Astrocyte of the spinal cord (primary cell): ENCODE measurements at regions not wholly inside any gene's neighbourhood (a gene's known extent, or its start where the extent isn't known, plus 50 kb on each side); places are given as distances from the start of the nearest gene placed in this dataset.
"Not testable (repeated sequence)": the region's sequence is repeated elsewhere in the genome, so short reads cannot be mapped to it uniquely, and the experiment has no call there.

Experiments
- DNase-seq: peaks from one replicate; pipeline ENCODE4 v3.0.0; 2011; ENCODE audit warnings: low read depth, low spot score
- H3K4me3 ChIP-seq: 2 replicates; pipeline ENCODE4 v1.5.1; 2011; ENCODE audit warnings: low read depth, mild to moderate bottlenecking, low read length, moderate library complexity
- in situ Hi-C: cut with HindIII; loops from 2 replicates; pipeline ENCODE4 v1.10.0; 2017; ENCODE audit warnings: low sequenced_read_pairs
- TF ChIP-seq, protein P1 (sequence below): IDR thresholded peaks from 2 replicates; pipeline ENCODE4 v1.5.1; 2012; ENCODE audit warnings: low read depth, mild to moderate bottlenecking, low read length, inconsistent platforms

DNA sequence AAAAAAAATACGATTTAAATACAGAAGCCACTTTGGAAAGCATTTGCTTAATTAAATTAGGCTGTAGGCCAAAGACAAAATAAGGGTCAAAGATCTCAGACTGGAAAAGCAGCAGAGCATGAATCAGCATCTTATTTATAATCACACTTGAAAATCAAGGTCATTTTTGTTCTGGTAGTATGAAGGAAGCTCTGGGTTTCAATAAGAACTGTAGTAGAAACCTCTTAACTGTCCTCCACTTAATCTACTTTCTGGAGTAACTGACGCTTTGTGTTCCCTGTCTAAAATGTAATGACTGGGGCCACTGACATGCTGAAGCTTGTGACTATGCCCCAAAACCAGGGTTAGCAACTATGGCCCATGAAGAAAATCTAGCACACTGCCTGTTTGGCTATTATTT is 450.7 kb upstream of the ZP4 start:
- no peak overlapping the region for H3K4me3 ChIP-seq
- in situ Hi-C loops = no loop called here
- DNase-seq = no peak
- TF ChIP-seq, protein P1, sequence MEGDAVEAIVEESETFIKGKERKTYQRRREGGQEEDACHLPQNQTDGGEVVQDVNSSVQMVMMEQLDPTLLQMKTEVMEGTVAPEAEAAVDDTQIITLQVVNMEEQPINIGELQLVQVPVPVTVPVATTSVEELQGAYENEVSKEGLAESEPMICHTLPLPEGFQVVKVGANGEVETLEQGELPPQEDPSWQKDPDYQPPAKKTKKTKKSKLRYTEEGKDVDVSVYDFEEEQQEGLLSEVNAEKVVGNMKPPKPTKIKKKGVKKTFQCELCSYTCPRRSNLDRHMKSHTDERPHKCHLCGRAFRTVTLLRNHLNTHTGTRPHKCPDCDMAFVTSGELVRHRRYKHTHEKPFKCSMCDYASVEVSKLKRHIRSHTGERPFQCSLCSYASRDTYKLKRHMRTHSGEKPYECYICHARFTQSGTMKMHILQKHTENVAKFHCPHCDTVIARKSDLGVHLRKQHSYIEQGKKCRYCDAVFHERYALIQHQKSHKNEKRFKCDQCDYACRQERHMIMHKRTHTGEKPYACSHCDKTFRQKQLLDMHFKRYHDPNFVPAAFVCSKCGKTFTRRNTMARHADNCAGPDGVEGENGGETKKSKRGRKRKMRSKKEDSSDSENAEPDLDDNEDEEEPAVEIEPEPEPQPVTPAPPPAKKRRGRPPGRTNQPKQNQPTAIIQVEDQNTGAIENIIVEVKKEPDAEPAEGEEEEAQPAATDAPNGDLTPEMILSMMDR = no peak

DNA sequence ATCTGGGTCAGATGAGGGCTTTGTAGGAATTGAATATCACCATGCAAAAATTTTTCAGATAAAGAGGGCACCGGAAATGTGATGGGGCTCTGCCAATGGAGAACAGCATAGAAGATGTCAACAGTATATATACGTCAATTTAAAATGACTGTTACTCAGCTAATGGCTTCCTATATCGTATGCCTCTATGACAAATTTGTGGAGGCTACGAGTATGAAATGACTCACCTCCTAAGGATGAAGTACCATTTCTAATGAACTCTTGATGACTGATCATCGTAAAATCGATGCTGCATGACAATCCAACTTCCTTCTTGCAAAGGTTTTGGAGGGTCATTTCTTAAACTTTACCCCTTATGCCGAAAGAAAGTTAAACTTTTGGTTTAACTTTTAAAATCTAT is 450.3 kb upstream of the ZP4 start:
- H3K4me3 ChIP-seq = no peak overlapping the region
- no peak for DNase-seq
- TF ChIP-seq, protein P1 = no peak
- in situ Hi-C loops = no loop called here

DNA sequence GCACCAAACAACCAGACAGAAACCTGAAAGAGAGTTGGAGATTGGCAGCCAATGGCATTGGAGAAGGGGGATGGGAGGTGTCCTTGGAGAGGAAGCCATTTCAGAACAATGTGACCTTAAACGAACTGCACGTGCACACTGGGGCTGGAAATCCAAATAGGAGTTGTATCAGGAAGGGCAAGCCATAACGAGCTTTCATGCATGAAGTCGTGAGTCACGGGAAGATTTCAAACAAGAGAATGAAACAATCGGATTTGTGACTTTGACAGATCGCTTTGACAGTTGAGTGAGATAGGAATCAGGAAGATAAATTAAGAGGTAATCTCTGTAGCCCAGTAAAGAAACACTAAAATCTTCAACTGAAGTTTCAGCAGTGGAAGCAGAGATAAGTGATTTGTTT is 445.8 kb upstream of the ZP4 start:
- no peak overlapping the region for H3K4me3 ChIP-seq
- DNase-seq = no peak
- TF ChIP-seq, protein P1 = no peak
- in situ Hi-C loops = no loop called here

DNA sequence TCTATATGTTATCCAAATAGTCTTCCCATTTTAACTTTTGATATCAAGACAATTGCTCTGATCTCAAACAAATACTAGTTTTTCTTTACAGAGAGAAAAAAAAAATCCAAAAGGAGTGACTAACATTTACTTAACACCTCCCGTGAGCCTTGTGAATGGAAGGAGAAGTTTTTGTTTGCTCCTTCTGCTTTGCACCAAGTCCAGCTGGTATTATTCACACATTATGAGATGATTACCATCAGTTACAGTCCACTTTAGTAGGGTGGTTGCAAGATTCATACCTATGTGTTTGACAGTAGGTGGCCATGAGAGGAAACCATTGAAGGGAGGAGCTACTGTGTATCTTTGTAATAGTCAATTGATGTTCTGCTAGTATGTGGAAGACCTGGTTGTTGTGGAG is 443.4 kb upstream of the ZP4 start:
- DNase-seq = no peak
- TF ChIP-seq, protein P1 = no peak
- in situ Hi-C loops = no loop called here
- H3K4me3 ChIP-seq = no peak overlapping the region

DNA sequence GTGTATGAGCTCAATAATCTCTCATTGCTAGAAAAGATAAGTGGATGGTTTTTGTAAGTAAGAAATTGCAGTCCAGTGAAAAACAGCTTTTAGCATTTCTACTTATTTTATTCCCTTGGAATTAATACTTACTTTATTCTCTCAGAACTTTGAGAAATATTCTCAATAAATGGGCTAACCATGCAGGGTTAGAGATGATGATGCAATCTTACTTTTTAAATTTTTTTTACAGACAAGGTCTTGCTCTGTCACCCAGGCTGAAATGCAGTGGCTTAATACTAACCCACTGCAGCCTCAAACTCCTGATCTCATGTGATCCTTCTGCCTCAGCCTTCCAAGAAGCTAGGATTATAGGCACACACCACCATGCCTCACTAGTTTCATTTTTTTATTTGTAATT is 440.8 kb upstream of the ZP4 start:
- DNase-seq = no peak
- H3K4me3 ChIP-seq = no peak overlapping the region
- in situ Hi-C loops = no loop called here
- TF ChIP-seq, protein P1 = no peak

DNA sequence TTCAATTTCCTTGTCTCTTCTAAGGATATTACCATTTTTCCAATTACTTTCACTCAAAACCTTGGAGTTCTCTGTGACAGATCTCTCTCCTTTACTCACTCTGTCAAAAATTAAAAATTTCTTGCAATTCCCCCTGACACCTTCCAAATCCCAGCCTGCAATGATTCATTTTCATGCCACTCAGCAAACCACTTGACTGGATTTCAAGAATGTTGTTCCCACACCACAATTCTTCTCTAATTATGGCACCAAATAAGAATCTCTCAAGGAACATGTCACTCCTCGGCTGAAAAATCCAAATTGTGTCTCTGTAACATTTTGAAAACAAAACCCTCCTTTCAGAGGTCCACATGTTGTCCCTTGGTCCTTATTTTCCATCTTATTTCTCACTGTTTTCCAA is 438.9 kb upstream of the ZP4 start:
- DNase-seq = no peak
- TF ChIP-seq, protein P1 = no peak
- no peak overlapping the region for H3K4me3 ChIP-seq
- in situ Hi-C loops = no loop called here

DNA sequence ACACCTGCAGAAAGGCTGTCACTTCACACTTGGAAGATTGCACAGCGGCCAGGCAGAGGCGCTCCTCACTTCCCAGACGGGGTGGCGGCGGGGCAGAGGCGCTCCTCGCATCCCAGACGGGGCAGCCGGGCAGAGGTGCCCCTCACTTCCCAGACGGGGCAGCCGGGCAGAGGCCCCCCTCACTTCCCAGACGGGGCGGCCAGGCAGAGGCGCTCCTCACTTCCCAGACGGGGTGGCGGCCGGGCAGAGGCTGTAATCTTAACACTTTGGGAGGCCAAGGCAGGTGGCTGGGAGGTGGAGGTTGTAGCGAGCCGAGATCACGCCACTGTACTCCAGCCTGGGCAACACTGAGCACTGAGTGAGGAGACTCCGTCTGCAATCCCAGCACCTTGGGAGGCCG is 436.3 kb upstream of the ZP4 start:
- DNase-seq, in situ Hi-C loops: not testable (repeated sequence)

DNA sequence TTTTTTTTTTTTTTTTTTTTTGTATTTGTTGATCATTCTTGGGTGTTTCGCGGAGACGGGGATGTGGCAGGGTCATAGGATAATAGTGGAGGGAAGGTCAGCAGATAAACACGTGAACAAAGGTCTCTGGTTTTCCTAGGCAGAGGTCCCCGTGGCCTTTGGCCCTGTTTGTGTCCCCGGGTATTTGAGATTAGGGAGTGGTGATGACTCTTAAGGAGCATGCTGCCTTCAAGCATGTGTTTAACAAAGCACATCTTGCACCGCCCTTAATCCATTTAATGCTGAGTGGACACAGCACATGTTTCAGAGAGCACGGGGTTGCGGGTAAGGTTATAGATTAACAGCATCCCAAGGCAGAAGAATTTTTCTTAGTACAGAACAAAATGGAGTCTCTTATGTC is 435.8 kb upstream of the ZP4 start:
- in situ Hi-C loops, DNase-seq, H3K4me3 ChIP-seq: not testable (repeated sequence)

More for the DNA sequence above, 436.3 kb upstream of the ZP4 start:
- H3K4me3 ChIP-seq = not testable (repeated sequence)
